Mucosa of stomach (tissue), 1 donor: ENCODE measurements at regions not wholly inside any gene's neighbourhood (a gene's known extent, or its start where the extent isn't known, plus 50 kb on each side); places are given as distances from the start of the nearest gene placed in this dataset.
"Not testable (repeated sequence)": the region's sequence is repeated elsewhere in the genome, so short reads cannot be mapped to it uniquely, and the experiment has no call there.

ENCODE experiments used
- H3K27me3 ChIP-seq: one replicate; pipeline ENCODE4 v1.7.0; 2013; ENCODE audit warnings: mild to moderate bottlenecking, low read length; ENCODE audit not compliant: control insufficient read depth, insufficient read depth
- H3K36me3 ChIP-seq: one replicate; pipeline ENCODE4 v1.7.0; 2013; ENCODE audit warnings: low read length; ENCODE audit not compliant: control insufficient read depth, insufficient read depth
- H3K4me1 ChIP-seq: one replicate; pipeline ENCODE4 v1.7.0; 2013; ENCODE audit warnings: mild to moderate bottlenecking, low read length; ENCODE audit not compliant: control insufficient read depth, insufficient read depth
- H3K4me3 ChIP-seq: one replicate; pipeline ENCODE4 v1.7.0; 2013; ENCODE audit warnings: low read length
- H3K9ac ChIP-seq: one replicate; pipeline ENCODE4 v1.7.0; 2013; ENCODE audit warnings: mild to moderate bottlenecking, low read length, moderate library complexity
- H3K9me3 ChIP-seq: one replicate; pipeline ENCODE4 v1.7.0; 2013; ENCODE audit warnings: mild to moderate bottlenecking, low read length, moderate library complexity; ENCODE audit not compliant: control insufficient read depth
- donor health status: Pancreatic carcinoma.

GRCh38 chrY:21037398-21037797 lies 281.5 kb downstream of the RPS4Y2 start:
- H3K4me1 ChIP-seq, H3K4me3 ChIP-seq, H3K9me3 ChIP-seq, H3K27me3 ChIP-seq, H3K9ac ChIP-seq, H3K36me3 ChIP-seq: not testable (repeated sequence)

- Histone ChIP-seq H3K9ac (no peak overlapping the region), H3K4me3 (no peak overlapping the region), H3K9me3 (no peaks in the 10 kb centered on the region), H3K27me3 (no peaks in the 10 kb centered on the region), H3K36me3 (no peaks in the 10 kb centered on the region), H3K4me1 (no peaks in the 10 kb centered on the region)
These were observed 283.9 kb downstream of the RPS4Y2 start for GRCh38 chrY:21039811-21040210.

GRCh38 chrY:21040711-21041110 lies 284.8 kb downstream of the RPS4Y2 start:
- H3K4me3 ChIP-seq, H3K4me1 ChIP-seq, H3K9me3 ChIP-seq, H3K27me3 ChIP-seq, H3K9ac ChIP-seq, H3K36me3 ChIP-seq: not testable (repeated sequence)

- H3K27me3 ChIP-seq = no peaks in the 10 kb centered on the region
- H3K9ac ChIP-seq = no peak overlapping the region
- no peaks in the 10 kb centered on the region for H3K36me3 ChIP-seq
- H3K4me1 ChIP-seq = no peaks in the 10 kb centered on the region
- H3K4me3 ChIP-seq = no peak overlapping the region
- no peaks in the 10 kb centered on the region for H3K9me3 ChIP-seq
These were observed 317.2 kb downstream of the RPS4Y2 start for GRCh38 chrY:21073079-21073478.

GRCh38 chrY:21073641-21074260 lies 317.8 kb downstream of the RPS4Y2 start:
- no peaks in the 10 kb centered on the region for H3K9me3 ChIP-seq
- H3K36me3 ChIP-seq = no peaks in the 10 kb centered on the region
- H3K4me3 ChIP-seq = no peak overlapping the region
- H3K27me3 ChIP-seq = no peaks in the 10 kb centered on the region
- H3K4me1 ChIP-seq = no peaks in the 10 kb centered on the region
- H3K9ac ChIP-seq = no peak overlapping the region

GRCh38 chrY:21075658-21076057 lies 319.8 kb downstream of the RPS4Y2 start:
- no peaks in the 10 kb centered on the region for H3K36me3 ChIP-seq
- H3K4me3 ChIP-seq = no peak overlapping the region
- no peaks in the 10 kb centered on the region for H3K9me3 ChIP-seq
- no peaks in the 10 kb centered on the region for H3K27me3 ChIP-seq
- H3K4me1 ChIP-seq = no peaks in the 10 kb centered on the region
- H3K9ac ChIP-seq = no peak overlapping the region

- no peaks in the 10 kb centered on the region for H3K27me3 ChIP-seq
- no peak overlapping the region for H3K4me3 ChIP-seq
- no peaks in the 10 kb centered on the region for H3K4me1 ChIP-seq
- H3K36me3 ChIP-seq = no peaks in the 10 kb centered on the region
- no peaks in the 10 kb centered on the region for H3K9me3 ChIP-seq
- no peak overlapping the region for H3K9ac ChIP-seq
These were observed 323.8 kb downstream of the RPS4Y2 start for GRCh38 chrY:21079670-21080069.

GRCh38 chrY:21081640-21082611 lies 326.0 kb downstream of the RPS4Y2 start:
- Histone ChIP-seq H3K9me3 (no peaks in the 10 kb centered on the region), H3K9ac (no peak overlapping the region), H3K36me3 (no peaks in the 10 kb centered on the region), H3K4me1 (no peaks in the 10 kb centered on the region), H3K4me3 (no peak overlapping the region), H3K27me3 (no peaks in the 10 kb centered on the region)

- Histone ChIP-seq H3K4me3 (no peak overlapping the region), H3K9ac (no peak overlapping the region), H3K36me3 (no peaks in the 10 kb centered on the region), H3K9me3 (no peaks in the 10 kb centered on the region), H3K27me3 (no peaks in the 10 kb centered on the region), H3K4me1 (no peaks in the 10 kb centered on the region)
These were observed 326.7 kb downstream of the RPS4Y2 start for GRCh38 chrY:21082639-21083038.

- Histone ChIP-seq H3K36me3 (no peaks in the 10 kb centered on the region), H3K9ac (no peak overlapping the region), H3K9me3 (no peaks in the 10 kb centered on the region), H3K4me1 (no peaks in the 10 kb centered on the region), H3K27me3 (no peaks in the 10 kb centered on the region), H3K4me3 (no peak overlapping the region)
These were observed 336.0 kb downstream of the RPS4Y2 start for GRCh38 chrY:21091909-21092308.

GRCh38 chrY:21102507-21102906 lies 346.6 kb downstream of the RPS4Y2 start:
- H3K4me3 ChIP-seq = no peak overlapping the region
- no peaks in the 10 kb centered on the region for H3K27me3 ChIP-seq
- H3K36me3 ChIP-seq = no peaks in the 10 kb centered on the region
- no peaks in the 10 kb centered on the region for H3K9me3 ChIP-seq
- no peaks in the 10 kb centered on the region for H3K4me1 ChIP-seq
- H3K9ac ChIP-seq = no peak overlapping the region

GRCh38 chrY:21103885-21104284 lies 348.0 kb downstream of the RPS4Y2 start:
- Histone ChIP-seq H3K4me1 (no peaks in the 10 kb centered on the region), H3K36me3 (no peaks in the 10 kb centered on the region), H3K4me3 (no peak overlapping the region), H3K27me3 (no peaks in the 10 kb centered on the region), H3K9ac (no peak overlapping the region), H3K9me3 (no peaks in the 10 kb centered on the region)
